ENCODE measurements at regions not wholly inside any gene's neighbourhood (a gene's known extent, or its start where the extent isn't known, plus 50 kb on each side); places are given as distances from the start of the nearest gene placed in this dataset.

DNA sequence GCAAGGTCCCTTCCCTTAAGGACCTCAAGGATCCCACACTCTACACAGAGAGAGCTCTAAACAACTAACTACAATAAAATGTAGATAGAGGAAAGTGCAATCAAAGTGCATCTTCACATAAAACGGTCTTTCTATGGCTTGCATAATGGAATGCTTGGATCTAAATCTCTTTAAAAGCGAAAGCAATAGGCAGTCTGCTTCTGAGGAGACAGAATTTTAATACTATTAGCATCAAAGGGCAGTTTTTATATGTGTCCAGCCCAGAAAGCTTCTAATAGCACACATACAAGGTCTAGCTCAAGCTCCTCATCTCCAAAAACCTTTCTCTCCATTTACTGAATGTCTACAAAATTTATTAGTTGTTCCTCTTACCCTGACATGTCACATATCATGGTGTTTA lies 101.5 kb upstream of the C1GALT1 start:
- TF ChIP-seq KDM1A (IDR thresholded peaks at IDR 0.05; ENCODE audit: low read depth) (no peak), POLR2A (IDR thresholded peaks at IDR 0.05; ENCODE audit: low read length) (no peak), HOXA7 (CRISPR knock-in tag; IDR thresholded peaks at IDR 0.05) (no peak), HMGXB4 (CRISPR knock-in tag; IDR thresholded peaks at IDR 0.05; ENCODE audit: borderline replicate concordance) (no peak), SREBF2 (IDR thresholded peaks at IDR 0.05) (no peak), MAZ (IDR thresholded peaks at IDR 0.05; ENCODE audit: borderline replicate concordance, low read depth, low read length) (no peak), CBX2 (IDR thresholded peaks at IDR 0.05; ENCODE audit: borderline replicate concordance, low read depth) (no peak), BHLHE40 (IDR thresholded peaks at IDR 0.05; ENCODE audit: low read depth, low read length) (no peak), CHD2 (IDR thresholded peaks at IDR 0.05; ENCODE audit: low read length, partially characterized antibody) (no peak)
- TF ChIP-seq, protein P1, sequence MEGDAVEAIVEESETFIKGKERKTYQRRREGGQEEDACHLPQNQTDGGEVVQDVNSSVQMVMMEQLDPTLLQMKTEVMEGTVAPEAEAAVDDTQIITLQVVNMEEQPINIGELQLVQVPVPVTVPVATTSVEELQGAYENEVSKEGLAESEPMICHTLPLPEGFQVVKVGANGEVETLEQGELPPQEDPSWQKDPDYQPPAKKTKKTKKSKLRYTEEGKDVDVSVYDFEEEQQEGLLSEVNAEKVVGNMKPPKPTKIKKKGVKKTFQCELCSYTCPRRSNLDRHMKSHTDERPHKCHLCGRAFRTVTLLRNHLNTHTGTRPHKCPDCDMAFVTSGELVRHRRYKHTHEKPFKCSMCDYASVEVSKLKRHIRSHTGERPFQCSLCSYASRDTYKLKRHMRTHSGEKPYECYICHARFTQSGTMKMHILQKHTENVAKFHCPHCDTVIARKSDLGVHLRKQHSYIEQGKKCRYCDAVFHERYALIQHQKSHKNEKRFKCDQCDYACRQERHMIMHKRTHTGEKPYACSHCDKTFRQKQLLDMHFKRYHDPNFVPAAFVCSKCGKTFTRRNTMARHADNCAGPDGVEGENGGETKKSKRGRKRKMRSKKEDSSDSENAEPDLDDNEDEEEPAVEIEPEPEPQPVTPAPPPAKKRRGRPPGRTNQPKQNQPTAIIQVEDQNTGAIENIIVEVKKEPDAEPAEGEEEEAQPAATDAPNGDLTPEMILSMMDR (IDR thresholded peaks at IDR 0.05), result no peak

Measured in A549 (cell line).